ENCODE measurements at regions not wholly inside any gene's neighbourhood (a gene's known extent, or its start where the extent isn't known, plus 50 kb on each side); places are given as distances from the start of the nearest gene placed in this dataset.
"Not testable (repeated sequence)": the region's sequence is repeated elsewhere in the genome, so short reads cannot be mapped to it uniquely, and the experiment has no call there.

DNA sequence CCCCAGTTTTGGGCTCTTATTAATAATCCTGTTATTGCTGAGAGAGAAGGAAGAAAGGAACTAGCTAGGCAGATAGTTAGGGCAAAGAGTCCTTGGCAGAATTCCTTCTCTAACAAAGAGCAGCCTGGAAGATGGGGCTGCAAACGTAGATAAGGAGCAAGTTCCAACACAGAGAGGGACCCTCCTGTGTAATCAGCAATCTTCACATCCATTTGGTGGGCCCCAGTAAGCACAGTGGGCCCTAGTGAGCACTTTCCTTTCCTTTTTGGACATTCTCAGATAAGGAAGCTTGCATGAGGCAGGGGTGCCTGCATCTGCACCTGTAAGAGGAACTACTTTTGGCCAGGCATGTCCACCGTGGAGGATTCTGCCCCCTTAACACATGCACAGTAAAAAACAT, 119.6 kb upstream of the SGO1 start:
- H3K27me3 ChIP-seq (ENCODE audit: insufficient read depth, low read length): no peaks in the 10 kb centered on the region
- no peaks in the 10 kb centered on the region for H3K9me3 ChIP-seq (ENCODE audit: insufficient read depth, low read depth, low read length)
- no peak overlapping the region for H4K12ac ChIP-seq (ENCODE audit: low read depth, low read length)
- H2BK12ac ChIP-seq (ENCODE audit: low read length): no peak overlapping the region
- H3K79me1 ChIP-seq (ENCODE audit: low read length): no peaks in the 10 kb centered on the region
- no peak for DNase-seq
- H4K91ac ChIP-seq (ENCODE audit: low read depth, low read length): no peak overlapping the region
- no peak overlapping the region for H3K4me2 ChIP-seq (ENCODE audit: low read length)
- H3K18ac ChIP-seq (ENCODE audit: low read length): no peak overlapping the region
- no peak overlapping the region for H2BK120ac ChIP-seq (ENCODE audit: insufficient read depth, low read length, poor library complexity)
- H3K4ac ChIP-seq (ENCODE audit: low read depth, low read length): no peak overlapping the region
- no peak overlapping the region for H3K23ac ChIP-seq (ENCODE audit: low read length)
- H3K27ac ChIP-seq (ENCODE audit: low read depth, low read length): no peak overlapping the region
- no peak overlapping the region for H2AK5ac ChIP-seq (ENCODE audit: low read length)
- no CpG with 5 or more reads among the region's 2 CpGs for WGBS (ENCODE audit: extremely low coverage, insufficient coverage, insufficient read length)
- H3K4me1 ChIP-seq (ENCODE audit: control insufficient read depth in 1 of 2, insufficient read depth in 2 of 2, low read length in 2 of 2): no peaks in the 10 kb centered on the region
- no peak overlapping the region for H3K4me3 ChIP-seq (ENCODE audit: low read depth, low read length)
- no peak overlapping the region for H2AFZ ChIP-seq (ENCODE audit: insufficient read depth, low read length, poor library complexity)
- no peak overlapping the region for H3K14ac ChIP-seq (ENCODE audit: low read length)
- H2BK5ac ChIP-seq (ENCODE audit: low read depth, low read length, poor library complexity): no peak overlapping the region
- no peaks in the 10 kb centered on the region for H3K79me2 ChIP-seq (ENCODE audit: control insufficient read depth, insufficient read depth, low read length, poor library complexity)
- no peaks in the 10 kb centered on the region for H3K36me3 ChIP-seq (ENCODE audit: control insufficient read depth in 1 of 2, insufficient read depth in 2 of 2, low read length in 2 of 2)
- H3K9ac ChIP-seq (ENCODE audit: low read length): no peak overlapping the region
- H4K8ac ChIP-seq (ENCODE audit: low read depth, low read length): no peak overlapping the region

DNA sequence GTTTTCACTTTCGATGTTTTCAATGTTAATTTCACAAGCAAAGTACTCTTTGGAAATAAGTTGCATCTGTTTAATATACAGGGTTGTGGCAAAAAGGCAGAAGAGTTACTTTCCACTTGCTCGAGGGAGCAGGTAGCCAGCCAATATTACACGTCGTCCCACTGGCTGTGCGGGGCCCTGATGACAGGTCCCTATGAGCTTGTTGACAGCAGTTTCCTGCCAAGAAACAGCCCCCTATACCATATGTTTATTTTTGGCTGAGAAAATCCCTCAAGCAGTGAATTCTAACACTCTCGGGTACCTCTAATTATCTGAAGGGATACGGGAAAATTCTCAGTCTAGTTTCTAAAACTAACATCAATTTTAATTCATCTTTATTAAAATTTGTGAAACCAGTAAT, 116.8 kb upstream of the SGO1 start:
- no peak for DNase-seq
- Histone ChIP-seq H4K12ac (ENCODE audit: low read depth, low read length) (no peak overlapping the region), H3K23ac (ENCODE audit: low read length) (no peak overlapping the region), H3K79me1 (ENCODE audit: low read length) (no peaks in the 10 kb centered on the region), H3K14ac (ENCODE audit: low read length) (no peak overlapping the region), H2BK12ac (ENCODE audit: low read length) (no peak overlapping the region), H2AK5ac (ENCODE audit: low read length) (no peak overlapping the region), H3K4me3 (ENCODE audit: low read depth, low read length) (no peak overlapping the region), H3K4me1 (ENCODE audit: control insufficient read depth in 1 of 2, insufficient read depth in 2 of 2, low read length in 2 of 2) (no peaks in the 10 kb centered on the region), H4K91ac (ENCODE audit: low read depth, low read length) (no peak overlapping the region), H3K36me3 (ENCODE audit: control insufficient read depth in 1 of 2, insufficient read depth in 2 of 2, low read length in 2 of 2) (no peaks in the 10 kb centered on the region), H4K8ac (ENCODE audit: low read depth, low read length) (no peak overlapping the region), H3K4ac (ENCODE audit: low read depth, low read length) (no peak overlapping the region), H2BK5ac (ENCODE audit: low read depth, low read length, poor library complexity) (no peak overlapping the region), H3K18ac (ENCODE audit: low read length) (no peak overlapping the region), H2AFZ (ENCODE audit: insufficient read depth, low read length, poor library complexity) (no peak overlapping the region), H3K27ac (ENCODE audit: low read depth, low read length) (no peak overlapping the region), H3K9ac (ENCODE audit: low read length) (no peak overlapping the region), H3K9me3 (ENCODE audit: insufficient read depth, low read depth, low read length) (no peaks in the 10 kb centered on the region), H3K27me3 (ENCODE audit: insufficient read depth, low read length) (no peaks in the 10 kb centered on the region), H3K4me2 (ENCODE audit: low read length) (no peak overlapping the region), H3K79me2 (ENCODE audit: control insufficient read depth, insufficient read depth, low read length, poor library complexity) (no peaks in the 10 kb centered on the region), H2BK120ac (ENCODE audit: insufficient read depth, low read length, poor library complexity) (no peak overlapping the region)
- no CpG with 5 or more reads among the region's 7 CpGs for WGBS (ENCODE audit: extremely low coverage, insufficient coverage, insufficient read length)

DNA sequence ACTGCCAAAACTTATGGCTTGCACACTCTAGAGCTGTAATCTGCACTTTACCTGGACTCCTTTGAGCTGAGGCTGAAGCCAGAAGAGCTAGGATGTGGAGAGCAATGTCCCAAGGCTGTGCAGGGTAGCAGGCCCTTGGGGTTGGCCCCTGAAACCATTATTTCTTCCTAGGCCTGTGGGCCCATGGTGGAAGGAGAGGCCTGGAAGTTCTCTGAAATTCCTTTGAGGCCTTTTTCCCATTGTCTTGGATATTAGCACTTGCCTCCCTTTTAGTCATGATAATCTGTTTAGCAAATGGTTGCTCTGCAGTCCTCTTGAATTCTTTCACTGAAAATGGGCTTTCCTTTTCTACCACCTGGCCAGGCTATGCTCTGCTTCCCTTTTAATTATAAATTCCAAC, 102.0 kb upstream of the SGO1 start:
- Histone ChIP-seq H4K8ac (ENCODE audit: low read depth, low read length) (no peak overlapping the region), H4K12ac (ENCODE audit: low read depth, low read length) (no peak overlapping the region), H2BK5ac (ENCODE audit: low read depth, low read length, poor library complexity) (no peak overlapping the region), H4K91ac (ENCODE audit: low read depth, low read length) (no peak overlapping the region), H3K79me1 (ENCODE audit: low read length) (no peaks in the 10 kb centered on the region), H3K4me2 (ENCODE audit: low read length) (no peak overlapping the region), H3K36me3 (ENCODE audit: control insufficient read depth in 1 of 2, insufficient read depth in 2 of 2, low read length in 2 of 2) (no peaks in the 10 kb centered on the region), H3K79me2 (ENCODE audit: control insufficient read depth, insufficient read depth, low read length, poor library complexity) (no peaks in the 10 kb centered on the region), H3K23ac (ENCODE audit: low read length) (no peak overlapping the region), H3K9ac (ENCODE audit: low read length) (no peak overlapping the region), H3K14ac (ENCODE audit: low read length) (no peak overlapping the region), H3K18ac (ENCODE audit: low read length) (no peak overlapping the region), H2BK12ac (ENCODE audit: low read length) (no peak overlapping the region), H2AK5ac (ENCODE audit: low read length) (no peak overlapping the region), H3K27me3 (ENCODE audit: insufficient read depth, low read length) (no peaks in the 10 kb centered on the region), H3K4ac (ENCODE audit: low read depth, low read length) (no peak overlapping the region), H2AFZ (ENCODE audit: insufficient read depth, low read length, poor library complexity) (no peak overlapping the region), H3K27ac (ENCODE audit: low read depth, low read length) (no peak overlapping the region), H3K9me3 (ENCODE audit: insufficient read depth, low read depth, low read length) (no peaks in the 10 kb centered on the region), H3K4me1 (ENCODE audit: control insufficient read depth in 1 of 2, insufficient read depth in 2 of 2, low read length in 2 of 2) (no peaks in the 10 kb centered on the region), H3K4me3 (ENCODE audit: low read depth, low read length) (no peak overlapping the region), H2BK120ac (ENCODE audit: insufficient read depth, low read length, poor library complexity) (no peak overlapping the region)
- DNase-seq: no peak

DNA sequence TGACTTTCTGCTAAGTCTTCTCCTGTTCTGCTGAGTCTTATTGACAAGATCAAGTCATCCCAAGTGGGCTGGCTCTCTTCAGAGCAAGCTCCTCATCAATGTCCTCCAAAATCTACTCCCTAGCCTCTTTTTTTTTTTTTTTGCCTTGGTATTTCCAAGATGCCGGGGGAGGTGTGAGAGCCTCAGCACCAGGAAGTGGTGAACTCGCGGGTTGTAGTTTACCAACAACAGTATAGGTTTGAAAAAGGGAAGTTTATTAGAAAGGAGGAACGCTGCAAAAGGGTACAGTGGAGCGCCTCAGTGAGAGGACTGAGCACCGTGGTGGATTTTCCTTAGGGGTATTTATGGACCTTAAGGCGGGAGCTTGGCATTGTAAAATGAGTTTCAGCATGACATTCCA, 94.3 kb upstream of the SGO1 start:
- no peak for DNase-seq
- H3K23ac ChIP-seq (ENCODE audit: low read length): no peak overlapping the region
- H3K79me2 ChIP-seq (ENCODE audit: control insufficient read depth, insufficient read depth, low read length, poor library complexity): no peaks in the 10 kb centered on the region
- no peaks in the 10 kb centered on the region for H3K36me3 ChIP-seq (ENCODE audit: control insufficient read depth in 1 of 2, insufficient read depth in 2 of 2, low read length in 2 of 2)
- H3K4ac ChIP-seq (ENCODE audit: low read depth, low read length): no peak overlapping the region
- no peak overlapping the region for H2BK12ac ChIP-seq (ENCODE audit: low read length)
- H3K27ac ChIP-seq (ENCODE audit: low read depth, low read length): no peak overlapping the region
- H4K12ac ChIP-seq (ENCODE audit: low read depth, low read length): no peak overlapping the region
- H3K4me1 ChIP-seq (ENCODE audit: control insufficient read depth in 1 of 2, insufficient read depth in 2 of 2, low read length in 2 of 2): no peaks in the 10 kb centered on the region
- H4K8ac ChIP-seq (ENCODE audit: low read depth, low read length): no peak overlapping the region
- H2BK5ac ChIP-seq (ENCODE audit: low read depth, low read length, poor library complexity): no peak overlapping the region
- H3K27me3 ChIP-seq (ENCODE audit: insufficient read depth, low read length): no peaks in the 10 kb centered on the region
- no peak overlapping the region for H3K14ac ChIP-seq (ENCODE audit: low read length)
- no peak overlapping the region for H3K4me3 ChIP-seq (ENCODE audit: low read depth, low read length)
- no peak overlapping the region for H2AFZ ChIP-seq (ENCODE audit: insufficient read depth, low read length, poor library complexity)
- no peak overlapping the region for H3K18ac ChIP-seq (ENCODE audit: low read length)
- H2AK5ac ChIP-seq (ENCODE audit: low read length): no peak overlapping the region
- no peak overlapping the region for H3K9ac ChIP-seq (ENCODE audit: low read length)
- no peaks in the 10 kb centered on the region for H3K79me1 ChIP-seq (ENCODE audit: low read length)
- no peak overlapping the region for H4K91ac ChIP-seq (ENCODE audit: low read depth, low read length)
- WGBS (ENCODE audit: extremely low coverage, insufficient coverage, insufficient read length): no CpG with 5 or more reads among the region's 7 CpGs
- no peaks in the 10 kb centered on the region for H3K9me3 ChIP-seq (ENCODE audit: insufficient read depth, low read depth, low read length)
- no peak overlapping the region for H3K4me2 ChIP-seq (ENCODE audit: low read length)
- no peak overlapping the region for H2BK120ac ChIP-seq (ENCODE audit: insufficient read depth, low read length, poor library complexity)

DNA sequence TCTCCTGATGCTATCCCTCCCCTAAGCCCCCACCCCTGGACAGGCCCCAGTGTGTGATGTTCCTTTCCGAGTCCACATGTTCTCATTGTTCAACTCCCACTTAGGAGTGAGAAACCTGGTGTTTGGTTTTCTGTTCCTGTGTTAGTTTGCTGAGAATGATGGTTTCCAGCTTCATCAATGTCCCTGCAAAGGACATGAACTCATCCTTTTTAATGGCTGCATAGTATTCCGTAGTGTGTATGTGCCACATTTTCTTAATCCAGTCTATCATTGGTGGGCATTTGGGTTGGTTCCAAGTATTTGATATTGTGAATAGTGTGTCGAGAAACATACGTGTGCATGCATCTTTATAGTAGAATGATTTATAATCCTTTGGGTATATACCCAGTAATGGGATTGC, 80.0 kb upstream of the SGO1 start:
- WGBS (ENCODE audit: extremely low coverage, insufficient coverage, insufficient read length): no CpG with 5 or more reads among the region's 4 CpGs
- H3K4ac ChIP-seq (ENCODE audit: low read depth, low read length); H3K23ac ChIP-seq (ENCODE audit: low read length): not testable (repeated sequence)

More for the DNA sequence above, 80.0 kb upstream of the SGO1 start:
- H4K12ac ChIP-seq (ENCODE audit: low read depth, low read length); H3K4me2 ChIP-seq (ENCODE audit: low read length); H2BK120ac ChIP-seq (ENCODE audit: insufficient read depth, low read length, poor library complexity); H3K9ac ChIP-seq (ENCODE audit: low read length); H4K91ac ChIP-seq (ENCODE audit: low read depth, low read length); H3K9me3 ChIP-seq (ENCODE audit: insufficient read depth, low read depth, low read length); H2AFZ ChIP-seq (ENCODE audit: insufficient read depth, low read length, poor library complexity); H3K36me3 ChIP-seq (ENCODE audit: control insufficient read depth in 1 of 2, insufficient read depth in 2 of 2, low read length in 2 of 2); H2BK5ac ChIP-seq (ENCODE audit: low read depth, low read length, poor library complexity); H3K27ac ChIP-seq (ENCODE audit: low read depth, low read length); H3K4me3 ChIP-seq (ENCODE audit: low read depth, low read length); H3K27me3 ChIP-seq (ENCODE audit: insufficient read depth, low read length); H3K18ac ChIP-seq (ENCODE audit: low read length); H3K14ac ChIP-seq (ENCODE audit: low read length); H2BK12ac ChIP-seq (ENCODE audit: low read length); H4K8ac ChIP-seq (ENCODE audit: low read depth, low read length); H2AK5ac ChIP-seq (ENCODE audit: low read length); DNase-seq; H3K4me1 ChIP-seq (ENCODE audit: control insufficient read depth in 1 of 2, insufficient read depth in 2 of 2, low read length in 2 of 2); H3K79me2 ChIP-seq (ENCODE audit: control insufficient read depth, insufficient read depth, low read length, poor library complexity); H3K79me1 ChIP-seq (ENCODE audit: low read length): not testable (repeated sequence)

All from trophoblast cell (in vitro differentiated cells and primary cell).